A673 (cell line): ENCODE measurements at regions not wholly inside any gene's neighbourhood (a gene's known extent, or its start where the extent isn't known, plus 50 kb on each side); places are given as distances from the start of the nearest gene placed in this dataset.
A peak's percentile ranks its signal among the peaks of the same experiment; 100 is the strongest.

Source experiments
- BruUV-seq: library from RNA; stranded (reverse); fragments of 400-500 nt; replicated peaks from 2 replicates; lab custom pipeline; 2021; lab: Mats Ljungman, UMichigan
- CTCF ChIA-PET: fragments of 300-600 bp; sonication (Branson Sonifier 250); formaldehyde crosslinking; loops from one replicate; lab custom pipeline; 2022; ENCODE audit warnings: antibody characterized with exemption; lab: Charles Lee
- POLR2A ChIA-PET: fragments of 300-600 bp; sonication (Branson Sonifier 250); formaldehyde crosslinking; loops from one replicate; lab custom pipeline; 2022; ENCODE audit warnings: antibody characterized with exemption; ENCODE audit not compliant: low non-redundant PET; lab: Charles Lee
- DNase-seq: peaks from one replicate; pipeline ENCODE4 v3.0.0-alpha.2; 2015; ENCODE audit warnings: low spot score
- H3K27ac ChIP-seq: fragments of 200-600 bp; sonication (generic); 2 replicates; pipeline ENCODE4 v1.5.1; 2016; ENCODE audit warnings: mixed run types, low read depth, mild to moderate bottlenecking, mixed read lengths, antibody characterized with exemption, low read length; ENCODE audit not compliant: poor library complexity, severe bottlenecking
- H3K27me3 ChIP-seq: fragments of 200-600 bp; sonication (generic); replicated peaks from 2 replicates; pipeline ENCODE4 v1.6.1; 2017; ENCODE audit warnings: mixed run types, low read depth, mild to moderate bottlenecking, mixed read lengths, antibody characterized with exemption, low read length; ENCODE audit not compliant: insufficient read depth, poor library complexity
- H3K36me3 ChIP-seq: fragments of 200-600 bp; sonication (generic); 2 replicates; pipeline ENCODE4 v1.6.1; 2016; ENCODE audit warnings: mixed run types, mild to moderate bottlenecking, mixed read lengths, antibody characterized with exemption, low read length; ENCODE audit not compliant: insufficient read depth, poor library complexity, severe bottlenecking
- H3K4me1 ChIP-seq: fragments of 200-600 bp; sonication (generic); 2 replicates; pipeline ENCODE4 v1.6.1; 2017; ENCODE audit warnings: mixed run types, mild to moderate bottlenecking, mixed read lengths, antibody characterized with exemption, low read length; ENCODE audit not compliant: insufficient read depth, poor library complexity, severe bottlenecking
- H3K4me3 ChIP-seq: fragments of 200-600 bp; sonication (generic); 2 replicates; pipeline ENCODE4 v1.5.1; 2016; ENCODE audit warnings: low read depth, mixed run types, mild to moderate bottlenecking, mixed read lengths, low read length; ENCODE audit not compliant: poor library complexity, severe bottlenecking
- H3K9me3 ChIP-seq: fragments of 200-600 bp; sonication (generic); 2 replicates; pipeline ENCODE4 v1.6.1; 2016; ENCODE audit warnings: mixed run types, low read depth, mild to moderate bottlenecking, mixed read lengths, antibody characterized with exemption, low read length; ENCODE audit not compliant: poor library complexity, severe bottlenecking
- CTCF ChIP-seq: fragments of 300-800, 200-600 bp; sonication (generic); conservative IDR thresholded peaks from 2 replicates; pipeline ENCODE4 v1.5.1; 2017; ENCODE audit warnings: low read depth, mild to moderate bottlenecking, antibody characterized with exemption, low read length, moderate library complexity, mixed read lengths
- EZH2 ChIP-seq: fragments of 200-600 bp; sonication (generic); IDR thresholded peaks from 2 replicates; pipeline ENCODE4 v1.6.1; 2017; ENCODE audit warnings: borderline replicate concordance, low read depth, mild to moderate bottlenecking, mixed read lengths, antibody characterized with exemption, low read length; ENCODE audit not compliant: poor library complexity, severe bottlenecking
- intact Hi-C: fragments of 100-400 bp; cut with micrococcal nuclease; formaldehyde crosslinking; loops from one replicate; pipeline ENCODE4 v1.10.0; 2022; ENCODE audit not compliant: unreplicated experiment

- no peak overlapping the region for H3K27ac ChIP-seq
- H3K36me3 ChIP-seq, result no peaks in the 10 kb centered on the region
- BruUV-seq, result no TSS peak
- H3K27me3 ChIP-seq, result peaks cover 88% of the 10 kb centered on the region
- DNase-seq, result no peak
- ChIA-PET CTCF (no interaction called here), POLR2A (no interaction called here)
- no peaks in the 10 kb centered on the region for H3K4me1 ChIP-seq
- intact Hi-C loops, result no loop called here
- TF ChIP-seq EZH2 (no peak), CTCF (no peak)
- no peaks in the 10 kb centered on the region for H3K9me3 ChIP-seq
- H3K4me3 ChIP-seq, result no peak overlapping the region
These were observed 132.2 kb downstream of the ASCL4 start for GRCh38 chr12:107906707-107907106.

GRCh38 chr12:107912421-107913004 is 138.0 kb downstream of the ASCL4 start:
- POLR2A ChIA-PET, result interaction anchor here (1.0 kb wide), 1 partner anchor 30 kb away, joined by 3 read pairs; no protein-coding TSS in a partner anchor

GRCh38 chr12:107914460-107914977 is 140.0 kb downstream of the ASCL4 start:
- intact Hi-C loops, result loop anchor here (10.0 kb wide), 2 partner anchors 550 to 600 kb away; partner anchors contain the start of gene FICD
- no peaks in the 10 kb centered on the region for H3K9me3 ChIP-seq
- H3K27ac ChIP-seq, result no peak overlapping the region
- no peaks in the 10 kb centered on the region for H3K36me3 ChIP-seq
- DNase-seq, result no peak
- CTCF ChIA-PET, result no interaction called here
- POLR2A ChIA-PET, result no interaction called here
- H3K27me3 ChIP-seq, result peaks cover 52% of the 10 kb centered on the region
- no peaks in the 10 kb centered on the region for H3K4me1 ChIP-seq
- no TSS peak for BruUV-seq
- no peak overlapping the region for H3K4me3 ChIP-seq
- TF ChIP-seq CTCF (no peak), EZH2 (no peak)

More at GRCh38 chr12:107912421-107913004, 138.0 kb downstream of the ASCL4 start:
- peaks cover 54% of the 10 kb centered on the region for H3K27me3 ChIP-seq
- no peaks in the 10 kb centered on the region for H3K4me1 ChIP-seq
- TF ChIP-seq EZH2, result no peak
- TF ChIP-seq CTCF, result peak; percentile 92
- peak; percentile 60 for DNase-seq
- no TSS peak for BruUV-seq
- peak overlapping the region; percentile 21 for H3K4me3 ChIP-seq
- CTCF ChIA-PET, result no interaction called here
- no peaks in the 10 kb centered on the region for H3K36me3 ChIP-seq
- no peak overlapping the region for H3K27ac ChIP-seq
- intact Hi-C loops, result loop anchor here (10.0 kb wide), 2 partner anchors 552 to 602 kb away; partner anchors contain the start of gene FICD
- no peaks in the 10 kb centered on the region for H3K9me3 ChIP-seq
